Mesendoderm (in vitro differentiated cells): ENCODE measurements at regions not wholly inside any gene's neighbourhood (a gene's known extent, or its start where the extent isn't known, plus 50 kb on each side); places are given as distances from the start of the nearest gene placed in this dataset.
"Not testable (repeated sequence)": the region's sequence is repeated elsewhere in the genome, so short reads cannot be mapped to it uniquely, and the experiment has no call there.

Experiments
- DNase-seq: peaks from one replicate; pipeline ENCODE4 v3.0.0; 2013
- H2AK5ac ChIP-seq: 2 replicates; pipeline ENCODE4 v1.6.1; 2013; ENCODE audit warnings: low read length, inconsistent platforms
- H2BK120ac ChIP-seq: 2 replicates; pipeline ENCODE4 v1.6.1; 2013; ENCODE audit warnings: low read depth, mild to moderate bottlenecking, low read length, moderate library complexity, mixed read lengths
- H2BK15ac ChIP-seq: replicated peaks from 2 replicates; pipeline ENCODE4 v1.6.1; 2013; ENCODE audit warnings: low read depth, mild to moderate bottlenecking, moderate library complexity
- H2BK5ac ChIP-seq: 2 replicates; pipeline ENCODE4 v1.6.1; 2013; ENCODE audit warnings: low read length, inconsistent platforms
- H3K18ac ChIP-seq: 2 replicates; pipeline ENCODE4 v1.6.1; 2013; ENCODE audit warnings: mild to moderate bottlenecking, low read length, mixed read lengths
- H3K23ac ChIP-seq: one replicate; pipeline ENCODE4 v1.6.1; 2013; ENCODE audit warnings: low read length
- H3K27ac ChIP-seq: 2 replicates; pipeline ENCODE4 v1.5.1; 2013; ENCODE audit warnings: low read depth, mild to moderate bottlenecking, inconsistent platforms, low read length, moderate library complexity
- H3K27me3 ChIP-seq: 2 replicates; pipeline ENCODE4 v1.6.1; 2013; ENCODE audit warnings: low read length, control low read depth, mild to moderate bottlenecking, inconsistent platforms; ENCODE audit not compliant: insufficient read depth, poor library complexity
- H3K36me3 ChIP-seq: 2 replicates; pipeline ENCODE4 v1.6.1; 2013; ENCODE audit warnings: low read length, inconsistent platforms; ENCODE audit not compliant: control insufficient read depth, insufficient read depth
- H3K4ac ChIP-seq: one replicate; pipeline ENCODE4 v1.6.1; 2013; ENCODE audit warnings: low read depth, mild to moderate bottlenecking, low read length, moderate library complexity
- H3K4me1 ChIP-seq: 2 replicates; pipeline ENCODE4 v1.6.1; 2013; ENCODE audit warnings: low read depth, low read length, inconsistent platforms; ENCODE audit not compliant: control insufficient read depth
- H3K4me2 ChIP-seq: 2 replicates; pipeline ENCODE4 v1.6.1; 2013; ENCODE audit warnings: low read length
- H3K4me3 ChIP-seq: 2 replicates; pipeline ENCODE4 v1.5.1; 2013; ENCODE audit warnings: mild to moderate bottlenecking, low read length
- H3K56ac ChIP-seq: one replicate; pipeline ENCODE4 v1.6.1; 2013; ENCODE audit warnings: low read length
- H3K79me1 ChIP-seq: 2 replicates; pipeline ENCODE4 v1.6.1; 2013; ENCODE audit warnings: low read length, inconsistent platforms
- H3K79me2 ChIP-seq: 2 replicates; pipeline ENCODE4 v1.6.1; 2013; ENCODE audit warnings: mild to moderate bottlenecking, low read length; ENCODE audit not compliant: control insufficient read depth, insufficient read depth
- H3K9ac ChIP-seq: 2 replicates; pipeline ENCODE4 v1.6.1; 2013; ENCODE audit warnings: low read length, inconsistent platforms
- H4K5ac ChIP-seq: one replicate; pipeline ENCODE4 v1.6.1; 2013; ENCODE audit warnings: low read length
- H4K8ac ChIP-seq: one replicate; pipeline ENCODE4 v1.6.1; 2013; ENCODE audit warnings: low read depth, mild to moderate bottlenecking, control low read depth, low read length, moderate library complexity
- WGBS: extraction: QIAGEN DNeasy Blood & Tissue Kit; methylation state at CpG from one replicate; pipeline ENCODE4 v1.1.7; 2013; ENCODE audit warnings: low lambda C conversion rate, missing lambda C conversion rate; ENCODE audit not compliant: insufficient coverage; ENCODE audit errors: extremely low coverage; 5-methylcytosine and 5-hydroxymethylcytosine counted together

- no peak overlapping the region for H2BK120ac ChIP-seq
- H3K4ac ChIP-seq: no peak overlapping the region
- H2BK15ac ChIP-seq: no peak overlapping the region
- WGBS: no CpG with 5 or more reads among the region's 4 CpGs
- H3K36me3 ChIP-seq: no peaks in the 10 kb centered on the region
- H3K4me2 ChIP-seq: no peak overlapping the region
- H4K5ac ChIP-seq: no peak overlapping the region
- no peak overlapping the region for H2AK5ac ChIP-seq
- DNase-seq: no peak
- no peak overlapping the region for H3K27ac ChIP-seq
- H3K79me2 ChIP-seq: no peaks in the 10 kb centered on the region
- H3K9ac ChIP-seq: no peak overlapping the region
- no peak overlapping the region for H3K4me3 ChIP-seq
- H3K56ac ChIP-seq: no peak overlapping the region
- no peaks in the 10 kb centered on the region for H3K27me3 ChIP-seq
- no peak overlapping the region for H4K8ac ChIP-seq
- H2BK5ac ChIP-seq: no peak overlapping the region
- no peaks in the 10 kb centered on the region for H3K4me1 ChIP-seq
- H3K23ac ChIP-seq: no peak overlapping the region
- no peak overlapping the region for H3K18ac ChIP-seq
- no peaks in the 10 kb centered on the region for H3K79me1 ChIP-seq
These were observed 141.2 kb upstream of the LRIG1 start for GRCh38 chr3:66642019-66642418.

GRCh38 chr3:66642484-66642883, 141.7 kb upstream of the LRIG1 start:
- Histone ChIP-seq H3K27me3 (no peaks in the 10 kb centered on the region), H2BK15ac (no peak overlapping the region), H2AK5ac (no peak overlapping the region), H2BK120ac (no peak overlapping the region), H2BK5ac (no peak overlapping the region), H3K79me2 (no peaks in the 10 kb centered on the region), H3K27ac (no peak overlapping the region), H3K36me3 (no peaks in the 10 kb centered on the region), H3K4me1 (no peaks in the 10 kb centered on the region), H3K23ac (no peak overlapping the region), H3K9ac (no peak overlapping the region), H3K4me2 (no peak overlapping the region), H3K18ac (no peak overlapping the region), H4K5ac (no peak overlapping the region), H3K4me3 (no peak overlapping the region), H3K56ac (no peak overlapping the region), H3K4ac (no peak overlapping the region), H3K79me1 (no peaks in the 10 kb centered on the region), H4K8ac (no peak overlapping the region)
- WGBS: no CpG with 5 or more reads among the region's 3 CpGs
- DNase-seq: no peak

- no peak for DNase-seq
- H3K36me3 ChIP-seq: no peaks in the 10 kb centered on the region
- no peak overlapping the region for H3K9ac ChIP-seq
- H3K79me2 ChIP-seq: no peaks in the 10 kb centered on the region
- no peak overlapping the region for H3K4me2 ChIP-seq
- no peak overlapping the region for H2BK15ac ChIP-seq
- no peak overlapping the region for H3K4ac ChIP-seq
- no peaks in the 10 kb centered on the region for H3K4me1 ChIP-seq
- H3K27me3 ChIP-seq: no peaks in the 10 kb centered on the region
- H2AK5ac ChIP-seq: no peak overlapping the region
- H4K5ac ChIP-seq: no peak overlapping the region
- H2BK5ac ChIP-seq: no peak overlapping the region
- no peak overlapping the region for H2BK120ac ChIP-seq
- no peak overlapping the region for H3K56ac ChIP-seq
- no peak overlapping the region for H3K18ac ChIP-seq
- no peak overlapping the region for H3K4me3 ChIP-seq
- H3K23ac ChIP-seq: no peak overlapping the region
- H4K8ac ChIP-seq: no peak overlapping the region
- no peak overlapping the region for H3K27ac ChIP-seq
- H3K79me1 ChIP-seq: no peaks in the 10 kb centered on the region
These were observed 143.7 kb upstream of the LRIG1 start for GRCh38 chr3:66644549-66644948.

GRCh38 chr3:66648975-66649374, 148.2 kb upstream of the LRIG1 start:
- H3K23ac ChIP-seq: no peak overlapping the region
- DNase-seq: no peak
- no peak overlapping the region for H3K18ac ChIP-seq
- no peak overlapping the region for H3K4ac ChIP-seq
- no peak overlapping the region for H4K8ac ChIP-seq
- H3K27ac ChIP-seq: no peak overlapping the region
- no peak overlapping the region for H3K9ac ChIP-seq
- H3K56ac ChIP-seq: no peak overlapping the region
- no peaks in the 10 kb centered on the region for H3K36me3 ChIP-seq
- H2BK120ac ChIP-seq: no peak overlapping the region
- H3K4me2 ChIP-seq: no peak overlapping the region
- H4K5ac ChIP-seq: no peak overlapping the region
- H3K79me1 ChIP-seq: no peaks in the 10 kb centered on the region
- no peak overlapping the region for H2BK5ac ChIP-seq
- no peaks in the 10 kb centered on the region for H3K79me2 ChIP-seq
- H2BK15ac ChIP-seq: no peak overlapping the region
- H3K4me1 ChIP-seq: no peaks in the 10 kb centered on the region
- WGBS: no CpG with 5 or more reads among the region's 1 CpG
- no peaks in the 10 kb centered on the region for H3K27me3 ChIP-seq
- H3K4me3 ChIP-seq: no peak overlapping the region
- H2AK5ac ChIP-seq: no peak overlapping the region

- H4K8ac ChIP-seq, H3K9ac ChIP-seq, H3K4me2 ChIP-seq, H3K4me1 ChIP-seq, H2BK15ac ChIP-seq, H4K5ac ChIP-seq, H2AK5ac ChIP-seq, H2BK5ac ChIP-seq, H3K4ac ChIP-seq, H3K56ac ChIP-seq, H3K4me3 ChIP-seq, H3K18ac ChIP-seq, H2BK120ac ChIP-seq, H3K79me1 ChIP-seq, H3K27me3 ChIP-seq, H3K36me3 ChIP-seq, H3K79me2 ChIP-seq, DNase-seq, H3K27ac ChIP-seq, H3K23ac ChIP-seq: not testable (repeated sequence)
- no CpG with 5 or more reads among the region's 29 CpGs for WGBS
These were observed 150.7 kb upstream of the LRIG1 start for GRCh38 chr3:66651520-66651919.

GRCh38 chr3:66652100-66652499, 151.3 kb upstream of the LRIG1 start:
- H3K23ac ChIP-seq, H2BK120ac ChIP-seq, H3K79me1 ChIP-seq, H2BK15ac ChIP-seq, H4K5ac ChIP-seq, H3K4me3 ChIP-seq, H3K18ac ChIP-seq, H3K36me3 ChIP-seq, H3K79me2 ChIP-seq, H3K27me3 ChIP-seq, H3K27ac ChIP-seq, H3K4me1 ChIP-seq, H2AK5ac ChIP-seq, H3K4ac ChIP-seq, H4K8ac ChIP-seq, H3K9ac ChIP-seq, DNase-seq, H3K56ac ChIP-seq, H2BK5ac ChIP-seq, H3K4me2 ChIP-seq: not testable (repeated sequence)
- WGBS: no CpG with 5 or more reads among the region's 4 CpGs
